HepG2 (cell line): ENCODE measurements at regions not wholly inside any gene's neighbourhood (a gene's known extent, or its start where the extent isn't known, plus 50 kb on each side); places are given as distances from the start of the nearest gene placed in this dataset.

Experiments used
- ATAC-seq: fragments of 200-7000 bp; cut with Tn5 transposase; 3 replicates; pipeline ENCODE4 v1.9.1; 2020; ENCODE audit warnings: mild to moderate bottlenecking, moderate library complexity
- BruUV-seq: library from RNA; stranded (reverse); fragments of 400-500 nt; replicated peaks from 2 replicates; lab custom pipeline; 2021; lab: Mats Ljungman, UMichigan
- CTCF ChIA-PET: fragments of 300-600 bp; formaldehyde crosslinking; extraction: SDS; loops from one replicate; lab custom pipeline; 2021; ENCODE audit warnings: low total read pairs, inconsistent platforms, low intra/inter-chr PET ratio; lab: Yijun Ruan, JAX
- POLR2A ChIA-PET: fragments of 350-600 bp; sonication (Branson Sonifier 250); formaldehyde crosslinking; loops from one replicate; lab custom pipeline; 2020; ENCODE audit warnings: antibody characterized with exemption, inconsistent platforms; lab: Yijun Ruan, JAX
- DNase-seq: peaks from one replicate; pipeline ENCODE4 v3.0.0-alpha.2; 2015; ENCODE audit warnings: low spot score
- FAIRE-seq: peaks from 3 replicates; lab custom pipeline; 2011; peaks lifted over from hg19 to GRCh38; lab: Jason Lieb, UNC
- H2AFZ ChIP-seq: one replicate; pipeline ENCODE4 v1.6.1; 2011; ENCODE audit warnings: low read length, inconsistent platforms
- H3K27ac ChIP-seq: fragments of 300-600 bp; 3 replicates; pipeline ENCODE4 v1.8.0; 2011; ENCODE audit warnings: mixed run types, mild to moderate bottlenecking, mixed read lengths, low read length, inconsistent platforms; ENCODE audit not compliant: insufficient read depth; ENCODE audit errors: extremely low read length
- H3K27me3 ChIP-seq, 2 experiments: fragments of 200-600 bp in 1 of 2; 2 replicates in 1 of 2; 3 replicates in 1 of 2; pipeline versions ENCODE4 v1.6.0 to v1.8.0; 2011; ENCODE audit warnings: low read length in 2 of 2, mild to moderate bottlenecking in 2 of 2, moderate library complexity in 2 of 2, inconsistent platforms in 1 of 2; ENCODE audit not compliant: insufficient read depth in 2 of 2, control insufficient read depth in 1 of 2
- H3K36me3 ChIP-seq, 2 experiments: fragments of 200-600 bp in 1 of 2; replicated peaks in 1 of 2; 2 replicates in 1 of 2; 3 replicates in 1 of 2; pipeline versions ENCODE4 v1.5.1 to v1.8.0; 2011; ENCODE audit warnings: low read length in 2 of 2, inconsistent platforms in 1 of 2; ENCODE audit not compliant: insufficient read depth in 2 of 2, control insufficient read depth in 1 of 2
- H3K4me1 ChIP-seq: 2 replicates; pipeline ENCODE4 v1.5.1; 2012; ENCODE audit warnings: low read length, inconsistent platforms; ENCODE audit not compliant: insufficient read depth
- H3K4me2 ChIP-seq: 2 replicates; pipeline ENCODE4 v1.6.0; 2011; ENCODE audit warnings: low read depth, low read length, inconsistent platforms
- H3K4me3 ChIP-seq, 3 experiments: fragments of 200-600 bp in 1 of 3; sonication (generic), shearing (Covaris generic) in 1 of 3; replicated peaks in 1 of 3; 2 replicates each; pipeline ENCODE4 v1.5.1; 2011 to 2016; ENCODE audit warnings: low read length in 3 of 3, inconsistent platforms in 2 of 3, low read depth in 2 of 3, mild to moderate bottlenecking in 2 of 3, control low read depth in 1 of 3, mixed read lengths in 1 of 3; ENCODE audit not compliant: insufficient read depth in 1 of 3
- H3K79me2 ChIP-seq: one replicate; pipeline ENCODE4 v1.6.1; 2011; ENCODE audit warnings: low read length, inconsistent platforms; ENCODE audit not compliant: insufficient read depth
- H3K9ac ChIP-seq: 2 replicates; pipeline ENCODE4 v1.6.0; 2011; ENCODE audit warnings: mild to moderate bottlenecking, low read depth, low read length, inconsistent platforms; ENCODE audit not compliant: insufficient read depth
- H3K9me3 ChIP-seq: 2 replicates; pipeline ENCODE4 v1.5.1; 2012; ENCODE audit warnings: mild to moderate bottlenecking, low read length
- H4K20me1 ChIP-seq: 2 replicates; pipeline ENCODE4 v1.6.0; 2011; ENCODE audit warnings: inconsistent platforms, mild to moderate bottlenecking, low read length, moderate library complexity; ENCODE audit not compliant: insufficient read depth
- BRCA1 ChIP-seq: sonication (generic); formaldehyde crosslinking; IDR thresholded peaks from 2 replicates; pipeline ENCODE4 v1.4.0; 2020; ENCODE audit warnings: missing genetic modification reagents
- DMAP1 ChIP-seq: IDR thresholded peaks from 2 replicates; pipeline ENCODE4 v1.6.1; 2016
- DRAP1 ChIP-seq: IDR thresholded peaks from 2 replicates; pipeline ENCODE4 v1.6.1; 2016; ENCODE audit warnings: missing genetic modification reagents, missing compliant biosample characterization
- E2F5 ChIP-seq: sonication (generic); formaldehyde crosslinking; conservative IDR thresholded peaks from 2 replicates; pipeline ENCODE4 v1.4.0; 2020; ENCODE audit warnings: missing genetic modification reagents
- HMG20A ChIP-seq: IDR thresholded peaks from 2 replicates; pipeline ENCODE4 v1.6.1; 2016; ENCODE audit warnings: borderline replicate concordance
- PCBP2 ChIP-seq: fragments of 200-400 bp; formaldehyde crosslinking; optimal IDR thresholded peaks from 2 replicates; pipeline ENCODE3; 2018; ENCODE audit warnings: low read length, low read depth; ENCODE audit not compliant: poor library complexity, severe bottlenecking
- RARA ChIP-seq: IDR thresholded peaks from 2 replicates; pipeline ENCODE4 v1.6.1; 2016; ENCODE audit warnings: missing genetic modification reagents, missing compliant biosample characterization
- RFX1 ChIP-seq: fragments of 450-650 bp; IDR thresholded peaks from 2 replicates; pipeline ENCODE4 v1.6.1; 2017
- SSRP1 ChIP-seq: IDR thresholded peaks from 2 replicates; pipeline ENCODE4 v1.6.1; 2016; ENCODE audit warnings: control low read depth
- THRA ChIP-seq: sonication (generic); formaldehyde crosslinking; IDR thresholded peaks from 2 replicates; pipeline ENCODE4 v1.4.0; 2020; ENCODE audit warnings: missing genetic modification reagents, borderline replicate concordance
- TOPORS ChIP-seq: sonication (generic); formaldehyde crosslinking; IDR thresholded peaks from 2 replicates; pipeline ENCODE4 v1.8.0; 2023; ENCODE audit warnings: mild to moderate bottlenecking, missing genetic modification reagents
- ZMYM4 ChIP-seq: sonication (generic); formaldehyde crosslinking; IDR thresholded peaks from 2 replicates; pipeline ENCODE4 v1.8.1; 2023; ENCODE audit warnings: mild to moderate bottlenecking, missing genetic modification reagents
- ZNF264 ChIP-seq: sonication (generic); formaldehyde crosslinking; IDR thresholded peaks from 2 replicates; pipeline ENCODE4 v1.4.0; 2020; ENCODE audit warnings: missing genetic modification reagents
- ZNF282 ChIP-seq: fragments of 450-650 bp; IDR thresholded peaks from 2 replicates; pipeline ENCODE4 v1.6.1; 2018; ENCODE audit not compliant: partially characterized antibody
- ZNF619 ChIP-seq: sonication (generic); formaldehyde crosslinking; IDR thresholded peaks from 2 replicates; pipeline ENCODE4 v1.4.0; 2020; ENCODE audit warnings: mild to moderate bottlenecking, missing genetic modification reagents
- WGBS: methylation state at CpG from one replicate; pipeline ENCODE4 v1.1.6; 2017; ENCODE audit warnings: low lambda C conversion rate; 5-methylcytosine and 5-hydroxymethylcytosine counted together
- in situ Hi-C: cut with HindIII; loops from 2 replicates; pipeline ENCODE4 v1.10.0; 2017; ENCODE audit warnings: low pct_unique_long_range_greater_than_20kb; ENCODE audit not compliant: extremely low pct_ligation_motif_present
- intact Hi-C: fragments of 100-400 bp; cut with micrococcal nuclease; formaldehyde crosslinking; loops from one replicate; pipeline ENCODE4 v1.10.0; 2022; ENCODE audit not compliant: unreplicated experiment

- intact Hi-C loops, result no loop called here
- WGBS, result 31% methylated on average over 9 of the region's 9 CpGs
- Histone ChIP-seq H3K27me3 (no peaks in the 10 kb centered on the region), H3K4me2 (no peak overlapping the region), H3K36me3 (no peaks in the 10 kb centered on the region), H3K9ac (no peak overlapping the region), H3K4me1 (no peaks in the 10 kb centered on the region), H2AFZ (no peak overlapping the region), H3K9me3 (no peaks in the 10 kb centered on the region), H3K27ac (no peak overlapping the region), H4K20me1 (no peaks in the 10 kb centered on the region), H3K4me3 (no peak overlapping the region), H3K79me2 (no peaks in the 10 kb centered on the region)
- FAIRE-seq, result no peak
- no peak for ATAC-seq
- CTCF ChIA-PET, result no interaction called here
- no peak for DNase-seq
- POLR2A ChIA-PET, result no interaction called here
- BruUV-seq, result no TSS peak
- TF ChIP-seq ZNF619 (CRISPR knock-in tag), result no peak
- TF ChIP-seq THRA (CRISPR knock-in tag), result no peak
- no peak for TF ChIP-seq TOPORS (CRISPR knock-in tag)
- TF ChIP-seq RFX1, result no peak
- no peak for TF ChIP-seq RARA (CRISPR knock-in tag)
- TF ChIP-seq DRAP1 (CRISPR knock-in tag), result no peak
- TF ChIP-seq HMG20A, result no peak
- no peak for TF ChIP-seq SSRP1 (CRISPR knock-in tag)
- no peak for TF ChIP-seq ZMYM4 (CRISPR knock-in tag)
- in situ Hi-C loops, result no loop called here
Measured at GRCh38 chr2:60247471-60247870, 306.0 kb downstream of the BCL11A start.

GRCh38 chr2:60246583-60246982 lies 306.9 kb downstream of the BCL11A start:
- no peak for FAIRE-seq
- H3K27ac ChIP-seq, result no peak overlapping the region
- TF ChIP-seq ZNF264 (CRISPR knock-in tag) (no peak), E2F5 (no peak), DMAP1 (CRISPR knock-in tag) (no peak), ZNF282 (no peak), BRCA1 (no peak), PCBP2 (no peak)
- TF ChIP-seq, all 625 proteins: peak for 0
- no peaks in the 10 kb centered on the region for H3K27me3 ChIP-seq
- DNase-seq (no peak), ATAC-seq (no peak)
- ChIA-PET CTCF (no interaction called here), POLR2A (no interaction called here)
- 97% methylated on average over 2 of the region's 2 CpGs for WGBS
- no TSS peak for BruUV-seq
- H3K9ac ChIP-seq, result no peak overlapping the region
- intact Hi-C loops, result no loop called here
- H3K4me2 ChIP-seq, result no peak overlapping the region
- H2AFZ ChIP-seq, result no peak overlapping the region
- H3K36me3 ChIP-seq, result no peaks in the 10 kb centered on the region
- H3K4me1 ChIP-seq, result no peaks in the 10 kb centered on the region
- peaks cover 4% of the 10 kb centered on the region; the same call in 1 of the 2 replicates for H3K9me3 ChIP-seq
- in situ Hi-C loops, result no loop called here
- no peaks in the 10 kb centered on the region for H3K79me2 ChIP-seq
- H3K4me3 ChIP-seq, result no peak overlapping the region
- H4K20me1 ChIP-seq, result no peaks in the 10 kb centered on the region
